HG03558 (cell line): ENCODE measurements at regions not wholly inside any gene's neighbourhood (a gene's known extent, or its start where the extent isn't known, plus 50 kb on each side); places are given as distances from the start of the nearest gene placed in this dataset.

ENCODE experiments used
- ATAC-seq: cut with Tn5 transposase; IDR thresholded peaks from one replicate; pipeline ENCODE4 v1.9.1; 2021; ENCODE audit warnings: moderate number of reproducible peaks; ENCODE audit not compliant: unreplicated experiment; ENCODE audit errors: extremely low read depth

- ATAC-seq: no peak
Observed at GRCh38 chr11:108994887-108995286, 330.0 kb downstream of the DDX10 start.

- no peak for ATAC-seq
Observed at GRCh38 chr11:108997826-108998225, 333.0 kb downstream of the DDX10 start.

GRCh38 chr11:109000531-109000930 is 335.7 kb downstream of the DDX10 start:
- ATAC-seq: no peak

GRCh38 chr11:109001585-109001984 is 336.7 kb downstream of the DDX10 start:
- ATAC-seq: no peak

GRCh38 chr11:109012991-109013390 is 348.1 kb downstream of the DDX10 start:
- ATAC-seq: no peak

GRCh38 chr11:109015283-109015682 is 350.4 kb downstream of the DDX10 start:
- ATAC-seq: no peak

- no peak for ATAC-seq
Observed at GRCh38 chr11:109016724-109017123, 351.9 kb downstream of the DDX10 start.

GRCh38 chr11:109017489-109017888 is 352.6 kb downstream of the DDX10 start:
- ATAC-seq: no peak

GRCh38 chr11:109018639-109019038 is 353.8 kb downstream of the DDX10 start:
- no peak for ATAC-seq

- ATAC-seq: no peak
Observed at GRCh38 chr11:109019342-109019936, 354.6 kb downstream of the DDX10 start.

GRCh38 chr11:109023036-109023435 is 358.2 kb downstream of the DDX10 start:
- no peak for ATAC-seq

GRCh38 chr11:109026891-109027489 is 362.1 kb downstream of the DDX10 start:
- no peak for ATAC-seq

- no peak for ATAC-seq
Observed at GRCh38 chr11:109027851-109028250, 363.0 kb downstream of the DDX10 start.

GRCh38 chr11:109029927-109030326 is 365.1 kb downstream of the DDX10 start:
- no peak for ATAC-seq

GRCh38 chr11:109033627-109034338 is 368.9 kb downstream of the DDX10 start:
- no peak for ATAC-seq

- ATAC-seq: no peak
Observed at GRCh38 chr11:109034339-109034696, 369.4 kb downstream of the DDX10 start.

- no peak for ATAC-seq
Observed at GRCh38 chr11:109035284-109035683, 370.4 kb downstream of the DDX10 start.

- no peak for ATAC-seq
Observed at GRCh38 chr11:109036011-109036410, 371.1 kb downstream of the DDX10 start.

- no peak for ATAC-seq
Observed at GRCh38 chr11:109037856-109038780, 373.2 kb downstream of the DDX10 start.

- ATAC-seq: no peak
Observed at GRCh38 chr11:109039611-109040010, 374.7 kb downstream of the DDX10 start.

GRCh38 chr11:109040303-109040702 is 375.4 kb downstream of the DDX10 start:
- ATAC-seq: no peak
